GM12892 (cell line): ENCODE measurements at regions not wholly inside any gene's neighbourhood (a gene's known extent, or its start where the extent isn't known, plus 50 kb on each side); places are given as distances from the start of the nearest gene placed in this dataset.

Experiments used
- POLR2A ChIP-seq: IDR thresholded peaks from 2 replicates; pipeline ENCODE4 v1.6.1; 2011; ENCODE audit warnings: low read depth, low read length, control low read depth
- POLR2AphosphoS5 ChIP-seq: IDR thresholded peaks from 2 replicates; pipeline ENCODE4 v1.6.1; 2011; ENCODE audit warnings: low read depth, low read length, control low read depth
- TAF1 ChIP-seq: IDR thresholded peaks from 2 replicates; pipeline ENCODE4 v1.6.1; 2011; ENCODE audit warnings: low read depth, mild to moderate bottlenecking, control low read depth, low read length, borderline replicate concordance

DNA sequence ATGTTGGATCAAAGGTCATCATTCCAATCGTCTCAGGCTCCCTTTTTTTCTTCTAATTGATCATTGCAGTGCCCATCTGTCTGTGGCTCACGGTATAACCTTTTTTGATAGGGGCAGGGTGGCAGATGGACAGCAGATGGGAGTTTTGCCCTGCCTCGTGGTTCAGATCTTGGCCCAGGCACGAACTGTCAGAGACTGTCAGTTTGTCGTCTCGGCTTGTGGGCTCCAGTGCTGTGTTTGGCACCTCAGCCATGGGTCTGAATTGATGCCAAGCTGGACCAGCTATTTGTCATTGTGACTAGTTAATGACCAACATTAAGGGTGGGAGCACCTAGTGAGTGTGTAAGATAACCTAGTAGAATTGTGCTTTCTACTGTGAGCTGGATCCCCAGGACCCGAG lies 197.6 kb downstream of the PRL start:
- TF ChIP-seq POLR2AphosphoS5: no peak
- TF ChIP-seq POLR2A: no peak
- no peak for TF ChIP-seq TAF1
